ENCODE measurements at regions not wholly inside any gene's neighbourhood (a gene's known extent, or its start where the extent isn't known, plus 50 kb on each side); places are given as distances from the start of the nearest gene placed in this dataset.

GRCh38 chr12:107296681-107297089, 203.3 kb upstream of the CRY1 start:
- no peak for TF ChIP-seq EZH2 (IDR thresholded peaks at IDR 0.05; ENCODE audit: insufficient read depth, poor library complexity, severe bottlenecking)
- TF ChIP-seq EZH2phosphoT487 (IDR thresholded peaks at IDR 0.05; ENCODE audit: insufficient read depth, low read depth), result no peak

All from GM23248 (cell line).